ENCODE measurements at regions not wholly inside any gene's neighbourhood (a gene's known extent, or its start where the extent isn't known, plus 50 kb on each side); places are given as distances from the start of the nearest gene placed in this dataset.

GRCh38 chr20:50280851-50281655 lies 90.4 kb downstream of the CEBPB start:
- DNase-seq (ENCODE audit: low read depth) = no peak
- H3K4me3 ChIP-seq (ENCODE audit: low read length) = no peak overlapping the region
- TF ChIP-seq CTCF (conservative IDR thresholded peaks at IDR 0.05; ENCODE audit: low read length) = no peak

- peak; percentile 18; the same call in 1 of the 2 replicates for TF ChIP-seq CTCF (conservative IDR thresholded peaks at IDR 0.05; ENCODE audit: low read length)
- no peak overlapping the region for H3K4me3 ChIP-seq (ENCODE audit: low read length)
- DNase-seq (ENCODE audit: low read depth) = no peak
Observed at GRCh38 chr20:50281831-50282591, 91.4 kb downstream of the CEBPB start.

GRCh38 chr20:50282592-50283241 lies 92.1 kb downstream of the CEBPB start:
- no peak overlapping the region for H3K4me3 ChIP-seq (ENCODE audit: low read length)
- DNase-seq (ENCODE audit: low read depth) = no peak
- TF ChIP-seq CTCF (conservative IDR thresholded peaks at IDR 0.05; ENCODE audit: low read length) = no peak

- H3K4me3 ChIP-seq (ENCODE audit: low read length) = no peak overlapping the region
- DNase-seq (ENCODE audit: low read depth) = no peak
- no peak for TF ChIP-seq CTCF (conservative IDR thresholded peaks at IDR 0.05; ENCODE audit: low read length)
Observed at GRCh38 chr20:50283370-50283769, 92.7 kb downstream of the CEBPB start.

GRCh38 chr20:50283922-50284810 lies 93.5 kb downstream of the CEBPB start:
- peak; percentile 64 for DNase-seq (ENCODE audit: low read depth)
- TF ChIP-seq CTCF (conservative IDR thresholded peaks at IDR 0.05; ENCODE audit: low read length) = no peak
- no peak overlapping the region for H3K4me3 ChIP-seq (ENCODE audit: low read length)

GRCh38 chr20:50284811-50285375 lies 94.3 kb downstream of the CEBPB start:
- TF ChIP-seq CTCF (conservative IDR thresholded peaks at IDR 0.05; ENCODE audit: low read length) = no peak
- no peak overlapping the region for H3K4me3 ChIP-seq (ENCODE audit: low read length)
- DNase-seq (ENCODE audit: low read depth) = no peak

Measured in AG10803 (cell line).